ENCODE measurements at regions not wholly inside any gene's neighbourhood (a gene's known extent, or its start where the extent isn't known, plus 50 kb on each side); places are given as distances from the start of the nearest gene placed in this dataset.

- DNase-seq (peak; percentile 7 to 29 (median 17)), ATAC-seq (no peak)
- Histone ChIP-seq H3K4me1 (no peaks in the 10 kb centered on the region), H3K4me3 (no peak overlapping the region), H3K27me3 (no peaks in the 10 kb centered on the region), H3K9me3 (no peaks in the 10 kb centered on the region), H3K36me3 (replicated peaks in 1 of 2; ENCODE audit: insufficient read depth in 1 of 2, low read depth in 2 of 2) (no peaks in the 10 kb centered on the region), H3K27ac (no peak overlapping the region)
- TF ChIP-seq POLR2A (IDR thresholded peaks at IDR 0.05), result no peak
- no peak for TF ChIP-seq CTCF (IDR thresholded peaks at IDR 0.05)
- WGBS, 2 donors, result 0 to 9% methylated on average over 1 of the region's 1 CpG
- intact Hi-C loops (cut with DNase I), result no loop called here
Measured at GRCh38 chr4:149291463-149291862, 524.2 kb downstream of the IQCM start.

GRCh38 chr4:149280806-149281205 is 534.8 kb downstream of the IQCM start:
- ATAC-seq, result no peak
- H3K9me3 ChIP-seq, result no peaks in the 10 kb centered on the region
- H3K4me3 ChIP-seq, result no peak overlapping the region
- DNase-seq, result no peak
- WGBS, 2 donors, result 33 to 43% methylated on average over 3 of the region's 3 CpGs
- H3K27ac ChIP-seq, result no peak overlapping the region
- H3K27me3 ChIP-seq, result no peaks in the 10 kb centered on the region
- no peaks in the 10 kb centered on the region for H3K4me1 ChIP-seq
- no peaks in the 10 kb centered on the region for H3K36me3 ChIP-seq (replicated peaks in 1 of 2; ENCODE audit: insufficient read depth in 1 of 2, low read depth in 2 of 2)
- TF ChIP-seq POLR2A (IDR thresholded peaks at IDR 0.05), result no peak
- TF ChIP-seq CTCF (IDR thresholded peaks at IDR 0.05), result no peak
- intact Hi-C loops (cut with DNase I), result no loop called here

- DNase-seq, result no peak
Measured at GRCh38 chr4:149279776-149280175, 535.9 kb downstream of the IQCM start.

GRCh38 chr4:149279331-149279730 is 536.3 kb downstream of the IQCM start:
- Histone ChIP-seq H3K4me3 (no peak overlapping the region), H3K36me3 (replicated peaks in 1 of 2; ENCODE audit: insufficient read depth in 1 of 2, low read depth in 2 of 2) (no peaks in the 10 kb centered on the region), H3K4me1 (no peaks in the 10 kb centered on the region), H3K27ac (no peak overlapping the region), H3K27me3 (no peaks in the 10 kb centered on the region), H3K9me3 (no peaks in the 10 kb centered on the region)
- DNase-seq (no peak), ATAC-seq (no peak)
- TF ChIP-seq POLR2A (IDR thresholded peaks at IDR 0.05) (no peak), CTCF (IDR thresholded peaks at IDR 0.05) (no peak)
- 75 to 76% methylated on average over 7 of the region's 7 CpGs for WGBS, 2 donors
- intact Hi-C loops (cut with DNase I), result no loop called here

More at GRCh38 chr4:149279776-149280175, 535.9 kb downstream of the IQCM start:
- H3K9me3 ChIP-seq, result no peaks in the 10 kb centered on the region
- H3K36me3 ChIP-seq (replicated peaks in 1 of 2; ENCODE audit: insufficient read depth in 1 of 2, low read depth in 2 of 2), result no peaks in the 10 kb centered on the region
- H3K4me3 ChIP-seq, result no peak overlapping the region
- no peak overlapping the region for H3K27ac ChIP-seq
- intact Hi-C loops (cut with DNase I), result no loop called here
- TF ChIP-seq POLR2A (IDR thresholded peaks at IDR 0.05) (no peak), CTCF (IDR thresholded peaks at IDR 0.05) (no peak)
- H3K4me1 ChIP-seq, result no peaks in the 10 kb centered on the region
- WGBS, 2 donors, result 32% methylated on average over 4 of the region's 4 CpGs
- H3K27me3 ChIP-seq, result no peaks in the 10 kb centered on the region
- no peak for ATAC-seq

- no peak for DNase-seq
- no peak overlapping the region for H3K4me3 ChIP-seq
- no peak overlapping the region for H3K27ac ChIP-seq
- ATAC-seq, result no peak
- H3K9me3 ChIP-seq, result no peaks in the 10 kb centered on the region
- intact Hi-C loops (cut with DNase I), result no loop called here
- no peaks in the 10 kb centered on the region for H3K27me3 ChIP-seq
- H3K36me3 ChIP-seq (replicated peaks in 1 of 2; ENCODE audit: insufficient read depth in 1 of 2, low read depth in 2 of 2), result no peaks in the 10 kb centered on the region
- WGBS, 2 donors, result 81 to 87% methylated on average over 2 of the region's 2 CpGs
- H3K4me1 ChIP-seq, result no peaks in the 10 kb centered on the region
- TF ChIP-seq POLR2A (IDR thresholded peaks at IDR 0.05), result no peak
- TF ChIP-seq CTCF (IDR thresholded peaks at IDR 0.05), result no peak
Measured at GRCh38 chr4:149277705-149278104, 537.9 kb downstream of the IQCM start.
